ENCODE measurements at regions not wholly inside any gene's neighbourhood (a gene's known extent, or its start where the extent isn't known, plus 50 kb on each side); places are given as distances from the start of the nearest gene placed in this dataset.

DNA sequence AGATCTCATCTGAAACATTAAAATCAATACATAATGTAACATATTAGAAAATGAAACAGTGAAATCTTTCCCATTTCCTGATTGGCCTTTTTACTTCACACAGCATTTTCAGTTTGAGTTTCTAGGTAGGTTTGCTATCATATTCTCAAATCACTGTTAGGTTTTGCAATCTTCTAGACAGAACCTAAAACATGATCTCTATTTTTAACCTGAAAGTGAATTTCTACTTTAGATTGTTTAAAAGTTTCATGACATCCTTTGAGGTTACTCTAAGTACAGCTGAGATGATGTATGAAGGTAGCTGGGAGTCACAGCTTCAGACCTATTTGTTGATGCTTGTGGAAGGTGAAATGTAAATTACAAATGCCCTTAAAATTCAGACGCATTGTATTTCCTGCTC, 118.4 kb upstream of the GPR149 start:
- TF ChIP-seq, protein P1, sequence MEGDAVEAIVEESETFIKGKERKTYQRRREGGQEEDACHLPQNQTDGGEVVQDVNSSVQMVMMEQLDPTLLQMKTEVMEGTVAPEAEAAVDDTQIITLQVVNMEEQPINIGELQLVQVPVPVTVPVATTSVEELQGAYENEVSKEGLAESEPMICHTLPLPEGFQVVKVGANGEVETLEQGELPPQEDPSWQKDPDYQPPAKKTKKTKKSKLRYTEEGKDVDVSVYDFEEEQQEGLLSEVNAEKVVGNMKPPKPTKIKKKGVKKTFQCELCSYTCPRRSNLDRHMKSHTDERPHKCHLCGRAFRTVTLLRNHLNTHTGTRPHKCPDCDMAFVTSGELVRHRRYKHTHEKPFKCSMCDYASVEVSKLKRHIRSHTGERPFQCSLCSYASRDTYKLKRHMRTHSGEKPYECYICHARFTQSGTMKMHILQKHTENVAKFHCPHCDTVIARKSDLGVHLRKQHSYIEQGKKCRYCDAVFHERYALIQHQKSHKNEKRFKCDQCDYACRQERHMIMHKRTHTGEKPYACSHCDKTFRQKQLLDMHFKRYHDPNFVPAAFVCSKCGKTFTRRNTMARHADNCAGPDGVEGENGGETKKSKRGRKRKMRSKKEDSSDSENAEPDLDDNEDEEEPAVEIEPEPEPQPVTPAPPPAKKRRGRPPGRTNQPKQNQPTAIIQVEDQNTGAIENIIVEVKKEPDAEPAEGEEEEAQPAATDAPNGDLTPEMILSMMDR (IDR thresholded peaks at IDR 0.05) = no peak
- TF ChIP-seq, protein P2, sequence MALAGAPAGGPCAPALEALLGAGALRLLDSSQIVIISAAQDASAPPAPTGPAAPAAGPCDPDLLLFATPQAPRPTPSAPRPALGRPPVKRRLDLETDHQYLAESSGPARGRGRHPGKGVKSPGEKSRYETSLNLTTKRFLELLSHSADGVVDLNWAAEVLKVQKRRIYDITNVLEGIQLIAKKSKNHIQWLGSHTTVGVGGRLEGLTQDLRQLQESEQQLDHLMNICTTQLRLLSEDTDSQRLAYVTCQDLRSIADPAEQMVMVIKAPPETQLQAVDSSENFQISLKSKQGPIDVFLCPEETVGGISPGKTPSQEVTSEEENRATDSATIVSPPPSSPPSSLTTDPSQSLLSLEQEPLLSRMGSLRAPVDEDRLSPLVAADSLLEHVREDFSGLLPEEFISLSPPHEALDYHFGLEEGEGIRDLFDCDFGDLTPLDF (CRISPR knock-in tag; IDR thresholded peaks at IDR 0.05) = no peak
- TF ChIP-seq FOXP1 (CRISPR knock-in tag; IDR thresholded peaks at IDR 0.05; ENCODE audit: borderline replicate concordance) (no peak), MYBL2 (CRISPR knock-in tag; IDR thresholded peaks at IDR 0.05) (no peak), NR2C2 (CRISPR knock-in tag; IDR thresholded peaks at IDR 0.05) (no peak), SMAD3 (CRISPR knock-in tag; IDR thresholded peaks at IDR 0.05; ENCODE audit: borderline replicate concordance) (no peak)
- TF ChIP-seq, protein P3, sequence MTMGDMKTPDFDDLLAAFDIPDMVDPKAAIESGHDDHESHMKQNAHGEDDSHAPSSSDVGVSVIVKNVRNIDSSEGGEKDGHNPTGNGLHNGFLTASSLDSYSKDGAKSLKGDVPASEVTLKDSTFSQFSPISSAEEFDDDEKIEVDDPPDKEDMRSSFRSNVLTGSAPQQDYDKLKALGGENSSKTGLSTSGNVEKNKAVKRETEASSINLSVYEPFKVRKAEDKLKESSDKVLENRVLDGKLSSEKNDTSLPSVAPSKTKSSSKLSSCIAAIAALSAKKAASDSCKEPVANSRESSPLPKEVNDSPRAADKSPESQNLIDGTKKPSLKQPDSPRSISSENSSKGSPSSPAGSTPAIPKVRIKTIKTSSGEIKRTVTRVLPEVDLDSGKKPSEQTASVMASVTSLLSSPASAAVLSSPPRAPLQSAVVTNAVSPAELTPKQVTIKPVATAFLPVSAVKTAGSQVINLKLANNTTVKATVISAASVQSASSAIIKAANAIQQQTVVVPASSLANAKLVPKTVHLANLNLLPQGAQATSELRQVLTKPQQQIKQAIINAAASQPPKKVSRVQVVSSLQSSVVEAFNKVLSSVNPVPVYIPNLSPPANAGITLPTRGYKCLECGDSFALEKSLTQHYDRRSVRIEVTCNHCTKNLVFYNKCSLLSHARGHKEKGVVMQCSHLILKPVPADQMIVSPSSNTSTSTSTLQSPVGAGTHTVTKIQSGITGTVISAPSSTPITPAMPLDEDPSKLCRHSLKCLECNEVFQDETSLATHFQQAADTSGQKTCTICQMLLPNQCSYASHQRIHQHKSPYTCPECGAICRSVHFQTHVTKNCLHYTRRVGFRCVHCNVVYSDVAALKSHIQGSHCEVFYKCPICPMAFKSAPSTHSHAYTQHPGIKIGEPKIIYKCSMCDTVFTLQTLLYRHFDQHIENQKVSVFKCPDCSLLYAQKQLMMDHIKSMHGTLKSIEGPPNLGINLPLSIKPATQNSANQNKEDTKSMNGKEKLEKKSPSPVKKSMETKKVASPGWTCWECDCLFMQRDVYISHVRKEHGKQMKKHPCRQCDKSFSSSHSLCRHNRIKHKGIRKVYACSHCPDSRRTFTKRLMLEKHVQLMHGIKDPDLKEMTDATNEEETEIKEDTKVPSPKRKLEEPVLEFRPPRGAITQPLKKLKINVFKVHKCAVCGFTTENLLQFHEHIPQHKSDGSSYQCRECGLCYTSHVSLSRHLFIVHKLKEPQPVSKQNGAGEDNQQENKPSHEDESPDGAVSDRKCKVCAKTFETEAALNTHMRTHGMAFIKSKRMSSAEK (CRISPR knock-in tag; IDR thresholded peaks at IDR 0.05; ENCODE audit: borderline replicate concordance) = no peak
- TF ChIP-seq, protein P4, sequence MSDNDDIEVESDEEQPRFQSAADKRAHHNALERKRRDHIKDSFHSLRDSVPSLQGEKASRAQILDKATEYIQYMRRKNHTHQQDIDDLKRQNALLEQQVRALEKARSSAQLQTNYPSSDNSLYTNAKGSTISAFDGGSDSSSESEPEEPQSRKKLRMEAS (CRISPR knock-in tag; IDR thresholded peaks at IDR 0.05) = no peak
- TF ChIP-seq, protein P5, sequence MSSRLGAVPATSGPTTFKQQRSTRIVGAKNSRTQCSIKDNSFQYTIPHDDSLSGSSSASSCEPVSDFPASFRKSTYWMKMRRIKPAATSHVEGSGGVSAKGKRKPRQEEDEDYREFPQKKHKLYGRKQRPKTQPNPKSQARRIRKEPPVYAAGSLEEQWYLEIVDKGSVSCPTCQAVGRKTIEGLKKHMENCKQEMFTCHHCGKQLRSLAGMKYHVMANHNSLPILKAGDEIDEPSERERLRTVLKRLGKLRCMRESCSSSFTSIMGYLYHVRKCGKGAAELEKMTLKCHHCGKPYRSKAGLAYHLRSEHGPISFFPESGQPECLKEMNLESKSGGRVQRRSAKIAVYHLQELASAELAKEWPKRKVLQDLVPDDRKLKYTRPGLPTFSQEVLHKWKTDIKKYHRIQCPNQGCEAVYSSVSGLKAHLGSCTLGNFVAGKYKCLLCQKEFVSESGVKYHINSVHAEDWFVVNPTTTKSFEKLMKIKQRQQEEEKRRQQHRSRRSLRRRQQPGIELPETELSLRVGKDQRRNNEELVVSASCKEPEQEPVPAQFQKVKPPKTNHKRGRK (CRISPR knock-in tag; IDR thresholded peaks at IDR 0.05; ENCODE audit: borderline replicate concordance) = no peak

All from WTC11 (cell line).